HPDE6-E6E7 (cell line): ENCODE measurements at regions not wholly inside any gene's neighbourhood (a gene's known extent, or its start where the extent isn't known, plus 50 kb on each side); places are given as distances from the start of the nearest gene placed in this dataset.
A peak's percentile ranks its signal among the peaks of the same experiment; 100 is the strongest.

Experiments used
- DNase-seq: peaks from one replicate; pipeline ENCODE4 v3.0.0; 2011; ENCODE audit warnings: missing footprints; ENCODE audit errors: extremely low spot score

- DNase-seq: no peak
These were observed 61.2 kb downstream of the MAGED1 start for GRCh38 chrX:51954592-51954991.

- DNase-seq: peak; percentile 3
These were observed 61.8 kb downstream of the MAGED1 start for GRCh38 chrX:51955200-51955599.

- DNase-seq: no peak
These were observed 63.0 kb downstream of the MAGED1 start for GRCh38 chrX:51956441-51956840.

- DNase-seq: no peak
These were observed 81.9 kb downstream of the MAGED1 start for GRCh38 chrX:51975360-51975759.

DNA sequence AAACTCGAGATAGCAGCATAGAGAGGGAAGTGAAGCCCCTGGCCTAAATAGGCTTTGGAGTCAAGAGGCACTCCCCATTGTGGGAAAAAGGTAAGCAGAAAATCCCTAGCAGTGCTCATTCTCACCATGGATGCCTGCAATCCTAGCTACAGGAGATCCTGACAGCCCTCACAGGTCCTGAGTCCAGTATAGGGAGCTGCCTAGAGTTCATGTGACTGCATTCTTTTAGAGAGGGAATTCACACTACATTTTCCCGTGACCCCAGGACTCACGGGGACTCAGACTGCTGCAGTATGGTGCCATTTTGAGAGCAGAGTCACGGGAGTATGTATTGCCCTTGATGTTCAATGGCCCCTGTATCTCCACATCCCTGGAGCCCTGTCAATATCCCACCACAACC is 82.4 kb downstream of the MAGED1 start:
- DNase-seq: no peak

DNA sequence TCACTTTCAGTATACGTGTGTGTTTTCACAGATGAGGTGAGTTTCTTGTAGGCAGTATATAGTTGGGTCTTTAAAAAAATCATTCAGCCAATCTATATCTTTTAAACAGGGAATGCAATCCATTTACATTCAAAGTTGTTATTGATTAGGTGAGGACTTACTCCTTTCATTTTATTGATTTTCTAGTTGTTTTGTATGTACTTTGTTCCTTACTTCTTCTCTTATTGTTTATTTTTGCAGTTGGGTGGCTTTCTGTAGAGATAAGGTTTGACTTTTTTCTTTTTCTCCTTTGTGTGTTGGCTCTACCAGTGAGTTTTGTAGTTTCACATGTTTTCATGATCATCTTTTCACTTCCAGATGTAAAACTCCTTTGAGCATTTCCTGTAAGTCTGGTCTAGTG is 83.1 kb downstream of the MAGED1 start:
- no peak for DNase-seq
